KOPT-K1 (cell line): ENCODE measurements at regions not wholly inside any gene's neighbourhood (a gene's known extent, or its start where the extent isn't known, plus 50 kb on each side); places are given as distances from the start of the nearest gene placed in this dataset.
"Not testable (repeated sequence)": the region's sequence is repeated elsewhere in the genome, so short reads cannot be mapped to it uniquely, and the experiment has no call there.

Source experiments
- H3K27ac ChIP-seq: fragments of 200-600 bp; sonication (generic); 2 replicates; pipeline ENCODE4 v1.5.1; 2016; ENCODE audit warnings: antibody characterized with exemption, mild to moderate bottlenecking, low read depth, low read length; ENCODE audit not compliant: poor library complexity, severe bottlenecking
- H3K36me3 ChIP-seq: fragments of 200-600 bp; sonication (generic); 2 replicates; pipeline ENCODE4 v1.5.1; 2017; ENCODE audit warnings: antibody characterized with exemption, mild to moderate bottlenecking, low read length, moderate library complexity; ENCODE audit not compliant: insufficient read depth
- H3K9me3 ChIP-seq: fragments of 200-600 bp; sonication (generic); 2 replicates; pipeline ENCODE4 v1.5.1; 2017; ENCODE audit warnings: antibody characterized with exemption, low read length, mild to moderate bottlenecking; ENCODE audit not compliant: insufficient read depth, poor library complexity, severe bottlenecking

DNA sequence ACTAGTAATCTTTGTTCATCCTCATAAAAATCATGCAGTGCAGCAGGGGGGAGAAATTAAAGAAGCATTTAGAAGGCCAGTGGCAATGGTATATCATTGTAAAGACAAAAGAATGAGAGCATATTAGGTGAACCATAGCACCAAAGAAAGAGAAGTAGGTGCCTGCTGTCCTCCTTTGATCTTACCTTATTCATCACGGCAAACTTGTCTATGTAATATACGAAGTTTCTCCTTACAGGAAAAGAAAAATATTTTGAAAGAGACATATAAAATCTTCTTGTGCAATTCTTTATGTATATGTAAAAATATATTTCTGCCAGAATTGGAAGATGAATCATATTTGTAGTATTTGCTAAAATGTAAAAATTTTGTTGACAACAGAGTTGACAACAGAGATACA lies 411.3 kb upstream of the ARRDC3 start:
- no peaks in the 10 kb centered on the region for H3K36me3 ChIP-seq
- H3K9me3 ChIP-seq: no peaks in the 10 kb centered on the region
- no peak overlapping the region for H3K27ac ChIP-seq

- H3K36me3 ChIP-seq: no peaks in the 10 kb centered on the region
- H3K27ac ChIP-seq: no peak overlapping the region
- H3K9me3 ChIP-seq: no peaks in the 10 kb centered on the region
Observed at GRCh38 chr5:91787718-91788117, 404.6 kb upstream of the ARRDC3 start.

DNA sequence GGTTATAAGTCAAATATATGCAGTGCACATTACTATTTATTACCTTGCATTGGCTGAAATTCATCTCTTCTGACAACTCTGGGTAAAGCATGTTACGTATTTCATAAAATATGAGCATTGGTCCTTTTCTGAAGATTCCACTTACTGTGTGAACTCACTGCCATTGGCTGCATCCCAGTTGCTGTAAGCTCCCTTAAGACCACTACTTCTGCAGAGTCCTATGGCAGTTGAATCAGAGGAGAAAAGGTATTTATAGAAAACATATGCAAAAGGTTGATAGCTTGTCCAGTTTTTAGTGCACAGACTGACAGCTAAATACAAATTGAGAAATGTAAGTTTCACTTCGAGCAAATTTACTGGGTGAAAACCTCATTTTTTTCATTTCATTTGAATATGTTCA lies 394.6 kb upstream of the ARRDC3 start:
- Histone ChIP-seq H3K27ac (no peak overlapping the region), H3K9me3 (no peaks in the 10 kb centered on the region), H3K36me3 (no peaks in the 10 kb centered on the region)

- Histone ChIP-seq H3K27ac (no peak overlapping the region), H3K36me3 (no peaks in the 10 kb centered on the region), H3K9me3 (no peaks in the 10 kb centered on the region)
Observed at GRCh38 chr5:91776249-91776648, 393.1 kb upstream of the ARRDC3 start.

GRCh38 chr5:91770400-91770799 lies 387.3 kb upstream of the ARRDC3 start:
- Histone ChIP-seq H3K27ac (no peak overlapping the region), H3K36me3 (no peaks in the 10 kb centered on the region), H3K9me3 (no peaks in the 10 kb centered on the region)

- H3K36me3 ChIP-seq, H3K9me3 ChIP-seq, H3K27ac ChIP-seq: not testable (repeated sequence)
Observed at GRCh38 chr5:91757383-91757782, 374.3 kb upstream of the ARRDC3 start.

- no peak overlapping the region for H3K27ac ChIP-seq
- H3K36me3 ChIP-seq: no peaks in the 10 kb centered on the region
- H3K9me3 ChIP-seq: no peaks in the 10 kb centered on the region
Observed at GRCh38 chr5:91754990-91755389, 371.9 kb upstream of the ARRDC3 start.

- not testable (repeated sequence) for H3K27ac ChIP-seq, H3K36me3 ChIP-seq, H3K9me3 ChIP-seq
Observed at GRCh38 chr5:91744470-91744869, 361.4 kb upstream of the ARRDC3 start.

DNA sequence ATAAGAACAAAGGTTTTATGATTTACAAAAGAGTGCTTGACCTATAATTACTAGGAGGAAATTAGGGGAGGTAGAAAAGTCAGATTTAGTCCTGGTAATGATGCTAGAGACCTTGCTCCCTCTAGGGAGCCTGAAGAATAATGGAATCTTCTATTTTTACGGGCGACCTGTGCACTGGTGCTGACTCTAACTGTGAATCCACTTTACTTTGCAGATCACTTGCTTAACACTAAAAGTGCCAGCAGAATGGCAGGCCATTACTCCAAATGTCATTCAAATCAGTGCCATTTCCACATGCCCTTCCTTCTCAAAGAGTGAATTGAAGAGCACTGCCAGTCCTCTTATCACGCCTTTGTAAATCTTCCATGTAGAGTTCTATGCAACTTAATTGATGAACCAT lies 359.4 kb upstream of the ARRDC3 start:
- H3K27ac ChIP-seq: no peak overlapping the region
- no peaks in the 10 kb centered on the region for H3K36me3 ChIP-seq
- no peaks in the 10 kb centered on the region for H3K9me3 ChIP-seq

DNA sequence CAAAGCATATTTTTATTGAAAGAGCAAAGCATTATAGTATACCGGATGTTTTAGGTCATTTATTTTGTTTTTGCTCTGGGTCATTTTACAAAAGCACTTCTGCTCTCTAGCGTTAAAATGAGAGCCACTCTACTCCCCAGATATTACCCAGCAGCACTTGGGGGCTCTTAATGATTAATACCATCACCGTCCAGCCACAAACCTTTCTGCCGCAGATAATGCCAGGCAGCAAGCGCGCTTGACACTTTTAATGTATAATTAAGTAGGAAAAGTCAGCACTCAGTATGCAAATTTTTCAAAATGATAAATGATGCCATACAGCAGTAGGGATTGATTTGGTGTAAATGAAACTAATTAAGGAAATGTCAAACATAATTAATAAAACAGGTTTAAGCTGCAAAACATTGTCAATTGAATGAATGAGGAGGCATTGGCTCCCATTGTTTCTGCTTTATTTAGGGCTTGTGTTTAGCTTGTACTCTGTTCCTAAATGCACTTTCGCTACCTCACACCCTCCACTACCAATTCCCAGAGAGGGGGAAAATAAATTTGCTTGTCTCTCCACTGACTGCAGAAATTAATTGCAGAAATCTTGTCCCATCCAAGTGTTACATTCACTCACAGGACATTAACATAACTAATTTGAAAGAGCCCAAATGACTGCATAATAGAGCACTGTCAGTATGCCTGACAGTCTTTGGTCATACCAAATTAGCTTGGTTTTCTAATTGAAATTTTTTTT lies 358.8 kb upstream of the ARRDC3 start:
- no peaks in the 10 kb centered on the region for H3K36me3 ChIP-seq
- H3K9me3 ChIP-seq: no peaks in the 10 kb centered on the region
- H3K27ac ChIP-seq: no peak overlapping the region

DNA sequence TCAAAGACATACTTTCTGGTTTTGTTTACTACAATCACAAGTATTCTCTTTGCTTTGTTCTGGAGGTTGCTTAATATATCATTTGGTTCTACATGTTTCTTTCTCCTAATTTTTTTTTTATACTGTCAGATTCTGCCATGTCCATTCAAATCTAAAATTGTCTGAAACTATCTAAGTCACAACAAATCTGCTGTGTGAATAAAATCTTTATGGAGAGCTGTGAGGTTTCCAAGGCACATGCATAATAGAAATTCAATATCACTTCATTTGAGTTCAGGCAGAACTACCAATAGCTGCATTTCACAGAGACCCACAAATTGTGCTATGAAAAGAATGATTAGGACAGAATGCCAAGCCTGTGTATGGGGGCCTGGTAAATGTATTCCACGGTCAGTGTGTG lies 346.9 kb upstream of the ARRDC3 start:
- no peaks in the 10 kb centered on the region for H3K36me3 ChIP-seq
- no peaks in the 10 kb centered on the region for H3K9me3 ChIP-seq
- no peak overlapping the region for H3K27ac ChIP-seq

GRCh38 chr5:91727463-91727862 lies 344.3 kb upstream of the ARRDC3 start:
- H3K27ac ChIP-seq: no peak overlapping the region
- no peaks in the 10 kb centered on the region for H3K36me3 ChIP-seq
- no peaks in the 10 kb centered on the region for H3K9me3 ChIP-seq

DNA sequence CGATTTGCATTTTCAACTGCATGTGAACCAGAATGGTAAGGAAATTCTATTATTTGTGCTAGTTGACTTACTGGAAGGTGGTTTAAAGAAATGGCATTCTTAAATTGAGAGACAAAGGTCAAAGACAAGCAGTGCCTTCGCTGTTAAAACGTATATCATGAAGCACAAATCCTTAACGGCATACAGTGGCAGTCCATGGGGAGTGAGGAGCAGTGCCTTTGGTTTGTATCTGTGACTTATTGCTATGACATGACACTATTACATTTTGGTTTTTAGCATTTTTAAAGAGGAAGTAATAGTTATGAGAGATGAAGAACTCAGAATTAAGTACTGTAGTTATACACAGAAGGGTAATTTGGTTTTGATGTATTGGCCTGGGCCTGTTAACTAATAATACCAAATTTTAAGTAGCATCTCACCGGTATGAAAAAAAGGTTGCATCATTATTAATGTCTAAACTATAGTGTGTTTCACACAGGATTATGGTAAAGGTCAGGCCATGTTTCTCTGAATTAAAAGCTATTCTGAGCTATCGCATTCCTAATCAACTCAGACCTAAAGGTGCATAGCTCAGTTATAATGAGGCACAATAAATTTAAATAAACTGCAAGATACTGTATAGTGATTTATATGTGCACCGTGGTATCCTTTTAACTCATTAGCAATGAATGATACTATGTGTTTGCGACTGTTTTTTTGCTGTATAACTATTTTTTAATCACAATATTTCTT lies 339.8 kb upstream of the ARRDC3 start:
- H3K36me3 ChIP-seq: no peaks in the 10 kb centered on the region

DNA sequence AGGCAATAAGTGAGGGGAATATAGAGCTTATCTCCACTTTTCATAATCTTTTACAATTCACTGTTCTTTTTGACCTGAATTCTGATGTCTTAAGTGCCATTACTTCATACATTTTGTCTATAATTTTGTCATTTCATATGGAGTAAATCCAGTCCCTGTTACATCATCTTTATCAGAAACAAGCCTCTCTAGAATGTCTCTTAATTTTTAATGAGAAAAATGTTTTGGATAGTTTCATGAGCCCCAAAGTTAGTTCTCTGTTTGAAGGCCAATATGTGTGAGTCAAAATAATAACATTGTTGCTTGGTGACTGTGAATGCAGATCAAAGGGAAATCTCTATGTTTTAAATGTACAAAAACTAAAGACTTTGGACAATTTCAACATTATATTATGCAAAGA lies 329.6 kb upstream of the ARRDC3 start:
- Histone ChIP-seq H3K36me3 (no peaks in the 10 kb centered on the region), H3K27ac (no peak overlapping the region), H3K9me3 (no peaks in the 10 kb centered on the region)

More for the DNA sequence above, 339.8 kb upstream of the ARRDC3 start:
- Histone ChIP-seq H3K27ac (no peak overlapping the region), H3K9me3 (no peaks in the 10 kb centered on the region)

- Histone ChIP-seq H3K9me3 (no peaks in the 10 kb centered on the region), H3K27ac (no peak overlapping the region), H3K36me3 (no peaks in the 10 kb centered on the region)
Observed at GRCh38 chr5:91707521-91707841, 324.4 kb upstream of the ARRDC3 start.
